Prostate gland (tissue), 2 donors: ENCODE measurements at regions not wholly inside any gene's neighbourhood (a gene's known extent, or its start where the extent isn't known, plus 50 kb on each side); places are given as distances from the start of the nearest gene placed in this dataset.

Experiments used
- POLR2AphosphoS5 ChIP-seq: sonication (generic); formaldehyde crosslinking; IDR thresholded peaks from one replicate; pipeline ENCODE4 v1.6.1; 2017; ENCODE audit warnings: antibody characterized with exemption
- TF ChIP-seq, protein P1 (sequence below), 4 experiments: fragments of 200-600 bp in 2 of 4; fragments of 450-650 bp in 2 of 4; sonication (generic) in 2 of 4; IDR thresholded peaks; 1 replicate in 3 of 4; 2 replicates in 1 of 4; pipeline ENCODE4 v1.5.1; 2016 to 2019; ENCODE audit warnings: antibody characterized with exemption in 4 of 4, mild to moderate bottlenecking in 2 of 4, moderate library complexity in 2 of 4

DNA sequence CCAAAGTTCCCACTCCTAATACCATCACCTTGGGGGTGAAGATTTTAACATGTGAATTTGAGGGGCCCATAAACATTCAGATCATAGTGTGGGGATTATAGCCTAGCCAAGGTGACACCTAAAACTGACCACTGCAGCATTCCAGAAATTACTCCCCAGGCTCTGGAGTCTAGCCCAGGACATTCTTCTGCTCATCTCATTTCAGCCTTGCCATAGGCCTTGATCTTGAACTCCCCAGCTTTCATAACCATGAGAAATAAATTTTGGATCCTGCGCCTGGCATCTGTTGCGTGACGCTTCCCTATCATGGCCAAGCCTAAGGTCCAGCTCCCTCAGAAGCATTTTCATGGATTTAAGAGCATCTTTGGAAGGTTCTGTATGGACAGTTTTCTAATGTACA, 502.9 kb upstream of the THBS1 start:
- TF ChIP-seq, protein P1, sequence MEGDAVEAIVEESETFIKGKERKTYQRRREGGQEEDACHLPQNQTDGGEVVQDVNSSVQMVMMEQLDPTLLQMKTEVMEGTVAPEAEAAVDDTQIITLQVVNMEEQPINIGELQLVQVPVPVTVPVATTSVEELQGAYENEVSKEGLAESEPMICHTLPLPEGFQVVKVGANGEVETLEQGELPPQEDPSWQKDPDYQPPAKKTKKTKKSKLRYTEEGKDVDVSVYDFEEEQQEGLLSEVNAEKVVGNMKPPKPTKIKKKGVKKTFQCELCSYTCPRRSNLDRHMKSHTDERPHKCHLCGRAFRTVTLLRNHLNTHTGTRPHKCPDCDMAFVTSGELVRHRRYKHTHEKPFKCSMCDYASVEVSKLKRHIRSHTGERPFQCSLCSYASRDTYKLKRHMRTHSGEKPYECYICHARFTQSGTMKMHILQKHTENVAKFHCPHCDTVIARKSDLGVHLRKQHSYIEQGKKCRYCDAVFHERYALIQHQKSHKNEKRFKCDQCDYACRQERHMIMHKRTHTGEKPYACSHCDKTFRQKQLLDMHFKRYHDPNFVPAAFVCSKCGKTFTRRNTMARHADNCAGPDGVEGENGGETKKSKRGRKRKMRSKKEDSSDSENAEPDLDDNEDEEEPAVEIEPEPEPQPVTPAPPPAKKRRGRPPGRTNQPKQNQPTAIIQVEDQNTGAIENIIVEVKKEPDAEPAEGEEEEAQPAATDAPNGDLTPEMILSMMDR (IDR thresholded peaks at IDR 0.05): no peak
- TF ChIP-seq POLR2AphosphoS5: no peak
